Tibial nerve (tissue), 4 donors: ENCODE measurements at regions not wholly inside any gene's neighbourhood (a gene's known extent, or its start where the extent isn't known, plus 50 kb on each side); places are given as distances from the start of the nearest gene placed in this dataset.
A peak's percentile ranks its signal among the peaks of the same experiment; 100 is the strongest.

Experiments used
- CTCF ChIP-seq, 5 experiments: fragments of 200-600 bp in 3 of 5; fragments of 450-650 bp in 2 of 5; sonication (generic) in 3 of 5; IDR thresholded peaks; one replicate each; pipeline ENCODE4 v1.5.1; 2016 to 2019; ENCODE audit warnings: antibody characterized with exemption in 5 of 5, mild to moderate bottlenecking in 3 of 5, moderate library complexity in 2 of 5
- EP300 ChIP-seq, 2 donors: sonication (generic); formaldehyde crosslinking; IDR thresholded peaks; one replicate each; pipeline ENCODE4 v1.6.1; 2017; ENCODE audit warnings: antibody characterized with exemption in 2 of 2, mild to moderate bottlenecking in 1 of 2
- POLR2A ChIP-seq, 2 donors: fragments of 450-650 bp; IDR thresholded peaks; one replicate each; pipeline ENCODE4 v1.6.1; 2017; ENCODE audit warnings: antibody characterized with exemption in 2 of 2, mild to moderate bottlenecking in 2 of 2, moderate library complexity in 2 of 2

- TF ChIP-seq CTCF (IDR thresholded peaks at IDR 0.05) (no peak), POLR2A (IDR thresholded peaks at IDR 0.05) (no peak), EP300 (IDR thresholded peaks at IDR 0.05) (peak in 1 of 2 donors; percentile 55)
Measured at GRCh38 chr14:61147831-61148549, 133.1 kb downstream of the TMEM30B start.
